Endometrium (tissue), 2 donors: ENCODE measurements at regions not wholly inside any gene's neighbourhood (a gene's known extent, or its start where the extent isn't known, plus 50 kb on each side); places are given as distances from the start of the nearest gene placed in this dataset.
"Not testable (repeated sequence)": the region's sequence is repeated elsewhere in the genome, so short reads cannot be mapped to it uniquely, and the experiment has no call there.

Source experiments
- FAIRE-seq: peaks from 2 replicates; lab custom pipeline; 2012; peaks lifted over from hg19 to GRCh38; lab: Jason Lieb, UNC
- donor health status: control.
- donor health status: control.

GRCh38 chr6:27617700-27618689, 145.1 kb upstream of the ZNF184 start:
- no peak for FAIRE-seq

GRCh38 chr6:27617046-27617687, 144.3 kb upstream of the ZNF184 start:
- FAIRE-seq: no peak

- no peak for FAIRE-seq
These were observed 143.6 kb upstream of the ZNF184 start for GRCh38 chr6:27616328-27617045.

GRCh38 chr6:27611451-27611850, 138.5 kb upstream of the ZNF184 start:
- no peak for FAIRE-seq

GRCh38 chr6:27608916-27609883, 136.3 kb upstream of the ZNF184 start:
- no peak for FAIRE-seq

- no peak for FAIRE-seq
These were observed 132.8 kb upstream of the ZNF184 start for GRCh38 chr6:27605401-27606342.

- FAIRE-seq: no peak
These were observed 132.1 kb upstream of the ZNF184 start for GRCh38 chr6:27604986-27605385.

- no peak for FAIRE-seq
These were observed 128.9 kb upstream of the ZNF184 start for GRCh38 chr6:27601668-27602254.

GRCh38 chr6:27599859-27600532, 127.1 kb upstream of the ZNF184 start:
- FAIRE-seq: no peak

GRCh38 chr6:27597031-27597567, 124.2 kb upstream of the ZNF184 start:
- not testable (repeated sequence) for FAIRE-seq

- FAIRE-seq: no peak
These were observed 121.0 kb upstream of the ZNF184 start for GRCh38 chr6:27593861-27594260.

- no peak for FAIRE-seq
These were observed 120.4 kb upstream of the ZNF184 start for GRCh38 chr6:27593200-27593818.

GRCh38 chr6:27592481-27593199, 119.7 kb upstream of the ZNF184 start:
- FAIRE-seq: no peak

- FAIRE-seq: no peak
These were observed 119.0 kb upstream of the ZNF184 start for GRCh38 chr6:27591699-27592480.

- FAIRE-seq: not testable (repeated sequence)
These were observed 112.4 kb upstream of the ZNF184 start for GRCh38 chr6:27585316-27585715.

- no peak for FAIRE-seq
These were observed 111.4 kb upstream of the ZNF184 start for GRCh38 chr6:27584326-27584725.
